LHCN-M2 (cell line): ENCODE measurements at regions not wholly inside any gene's neighbourhood (a gene's known extent, or its start where the extent isn't known, plus 50 kb on each side); places are given as distances from the start of the nearest gene placed in this dataset.
"Not testable (repeated sequence)": the region's sequence is repeated elsewhere in the genome, so short reads cannot be mapped to it uniquely, and the experiment has no call there.

Experiments used
- DNase-seq: peaks from one replicate; pipeline ENCODE4 v3.0.0-alpha.2; 2012; ENCODE audit warnings: low read depth

- DNase-seq, result no peak
Observed at GRCh38 chr4:44978020-44978419, 251.7 kb upstream of the GNPDA2 start.

DNA sequence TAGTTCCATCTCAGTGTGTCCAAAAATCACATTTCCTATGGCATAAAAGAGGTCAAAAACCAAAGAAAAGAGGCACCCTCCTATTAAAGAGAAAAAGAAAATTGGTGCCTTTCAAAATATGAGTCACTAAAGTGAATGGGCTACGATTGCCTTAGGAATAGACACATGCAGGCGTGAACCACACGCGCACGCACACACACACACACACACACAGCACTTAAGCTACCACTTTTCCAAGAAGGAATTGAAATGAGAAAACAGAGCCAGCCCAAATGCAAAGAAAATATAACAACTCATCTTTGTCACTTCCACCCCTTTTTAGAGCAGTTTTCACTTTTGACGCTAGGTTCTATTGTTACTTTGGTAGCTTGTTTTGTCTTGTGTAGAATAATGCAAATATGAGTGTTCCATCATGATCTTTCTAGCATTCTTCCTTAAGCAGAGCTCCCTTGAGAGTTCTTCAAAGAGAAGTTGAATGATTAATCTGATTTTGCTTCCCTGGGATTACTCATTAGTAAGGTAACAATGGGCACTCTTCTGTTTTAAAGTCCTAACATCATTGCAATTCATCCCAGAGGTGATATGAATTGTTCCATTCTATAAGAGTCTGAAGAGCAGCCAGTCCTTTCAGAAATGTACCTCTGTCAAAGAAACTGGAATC lies 239.2 kb upstream of the GNPDA2 start:
- DNase-seq, result no peak

DNA sequence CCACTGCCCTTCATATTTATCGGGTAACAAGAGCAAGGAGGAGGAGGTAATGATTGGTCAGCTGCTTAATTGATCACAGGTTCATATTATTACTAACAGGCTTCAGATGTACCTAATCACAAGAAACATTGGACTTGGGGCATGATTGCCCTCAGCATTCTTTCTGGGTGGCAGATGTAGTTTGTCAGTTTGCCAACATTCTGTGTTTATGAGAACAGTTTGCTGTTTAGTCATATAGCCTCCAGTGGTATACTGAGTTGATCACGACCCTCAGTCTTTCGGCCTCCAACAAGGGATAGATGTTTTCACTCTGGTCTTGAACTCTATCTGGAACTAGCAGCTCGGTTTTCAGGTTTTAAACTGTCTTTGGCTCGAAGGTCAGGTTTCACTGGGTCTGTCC lies 237.7 kb upstream of the GNPDA2 start:
- not testable (repeated sequence) for DNase-seq

DNA sequence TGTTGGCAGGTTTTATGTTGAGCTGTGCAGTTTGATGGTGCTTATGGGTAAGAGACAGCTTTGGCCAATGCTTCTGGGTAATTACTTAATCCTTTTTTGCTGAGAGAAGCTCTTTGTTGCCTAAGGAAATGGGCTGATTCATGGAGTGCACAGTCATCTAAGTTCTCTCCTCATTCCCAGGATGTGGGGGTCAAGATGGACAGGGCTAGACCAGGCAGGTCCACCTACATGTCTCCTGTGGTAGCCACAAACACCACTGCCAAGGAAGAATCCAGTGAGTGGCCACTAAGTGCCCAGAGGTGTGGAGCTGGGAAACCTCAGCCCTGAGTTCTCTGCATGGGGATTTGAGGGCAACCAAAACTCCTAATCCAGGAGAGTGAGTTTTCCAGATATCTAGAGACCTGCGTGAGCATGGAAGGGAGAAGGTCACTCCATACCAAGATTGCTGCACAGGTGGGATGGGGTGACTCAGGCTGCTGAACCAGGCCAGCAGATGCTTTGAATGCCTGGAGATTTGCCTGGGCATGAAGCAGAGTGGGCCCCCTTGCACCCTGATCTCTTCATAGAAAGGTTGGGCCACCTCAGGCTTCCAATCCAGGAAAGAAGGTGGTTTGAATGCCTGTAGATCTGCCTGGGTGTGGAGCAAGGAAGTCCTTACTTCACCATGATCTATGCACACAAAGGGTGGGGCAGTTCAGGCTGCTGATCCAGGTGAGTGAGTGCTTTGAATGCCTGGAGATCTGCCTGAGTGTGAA lies 234.8 kb upstream of the GNPDA2 start:
- DNase-seq, result no peak

- DNase-seq, result no peak
Observed at GRCh38 chr4:44931720-44932119, 205.4 kb upstream of the GNPDA2 start.

GRCh38 chr4:44928785-44929184 lies 202.4 kb upstream of the GNPDA2 start:
- DNase-seq, result no peak

DNA sequence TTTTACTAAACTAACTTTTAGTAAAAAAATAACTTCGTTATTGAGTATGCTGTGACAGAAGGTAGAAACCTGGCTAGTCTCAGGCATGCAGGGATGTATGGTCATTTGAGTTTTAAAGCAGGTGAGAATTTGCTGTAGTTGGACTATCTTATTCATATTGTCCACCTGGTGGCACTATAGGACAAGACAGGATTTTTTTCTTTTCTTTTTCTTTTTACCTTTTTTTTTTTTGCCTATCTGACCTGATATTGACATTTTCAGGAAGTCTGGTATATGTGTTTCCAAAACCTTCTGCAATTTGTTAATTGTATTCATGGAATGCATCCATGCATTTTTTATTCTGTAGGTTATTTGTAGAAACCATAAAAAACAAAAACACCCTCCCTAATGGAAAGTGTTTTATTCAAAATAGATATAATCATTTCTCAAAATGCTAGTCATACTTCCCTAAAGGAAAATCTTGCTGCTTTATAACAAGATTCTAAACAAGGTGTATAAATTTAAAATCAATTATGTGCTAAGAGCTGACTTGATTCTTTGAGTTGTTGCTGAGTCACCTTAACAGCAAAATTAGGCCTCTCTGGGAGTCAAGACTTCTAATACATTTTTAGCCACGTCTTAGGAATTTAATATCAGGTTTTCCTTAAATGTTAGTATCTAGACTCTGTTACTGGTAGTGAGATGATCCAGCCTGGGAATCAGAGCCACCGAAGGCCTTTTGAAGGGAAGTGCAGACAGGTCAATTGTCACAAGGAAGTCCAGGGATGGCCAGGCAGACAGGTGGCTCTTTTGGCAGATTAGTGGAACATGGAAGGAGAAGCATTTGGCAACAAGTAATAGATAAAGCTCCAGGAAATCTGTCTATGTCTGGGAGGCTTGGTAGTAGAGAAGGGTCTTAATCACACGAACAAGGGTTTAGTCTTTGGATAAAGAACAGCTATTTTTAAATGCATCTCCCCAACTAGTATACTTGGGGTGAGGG lies 201.3 kb upstream of the GNPDA2 start:
- DNase-seq, result peak; percentile 1

- no peak for DNase-seq
Observed at GRCh38 chr4:44916411-44916810, 190.1 kb upstream of the GNPDA2 start.

DNA sequence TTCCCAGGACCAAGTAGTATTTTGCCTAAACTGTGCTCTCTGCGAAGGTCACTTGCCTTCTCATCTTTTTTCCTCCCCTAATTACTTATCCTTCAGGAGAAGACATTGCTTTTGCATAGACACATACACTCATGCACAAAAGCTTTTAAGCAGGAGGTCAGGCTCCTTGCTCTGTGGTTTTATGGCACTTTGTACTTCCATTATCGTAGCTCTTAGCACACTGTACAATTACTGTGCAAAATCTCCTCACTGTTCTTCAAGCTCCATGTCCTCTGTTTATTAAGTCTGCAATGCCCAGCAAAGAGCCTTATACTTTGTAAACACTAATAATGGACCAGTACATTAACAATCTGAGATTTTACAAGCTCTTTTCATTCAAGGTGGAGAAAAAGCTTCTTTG lies 188.4 kb upstream of the GNPDA2 start:
- DNase-seq, result no peak

DNA sequence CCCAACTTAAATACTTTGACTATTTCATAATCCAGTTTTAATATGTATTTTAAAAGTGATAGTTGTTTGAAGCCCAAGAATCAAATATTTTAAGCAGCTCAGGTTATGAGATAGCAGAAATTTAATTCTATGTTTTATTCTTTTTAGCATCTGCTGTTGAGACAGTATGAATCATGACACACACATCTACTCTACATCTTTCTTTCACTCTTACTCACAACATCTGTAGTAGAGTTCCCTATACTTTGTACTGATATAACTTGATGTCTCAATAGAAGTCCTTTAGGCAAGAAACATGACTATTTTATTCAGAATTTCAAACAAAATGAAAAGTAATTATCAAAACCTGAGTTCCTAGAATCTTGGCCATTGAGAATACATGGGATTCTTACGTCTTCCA lies 187.9 kb upstream of the GNPDA2 start:
- no peak for DNase-seq

DNA sequence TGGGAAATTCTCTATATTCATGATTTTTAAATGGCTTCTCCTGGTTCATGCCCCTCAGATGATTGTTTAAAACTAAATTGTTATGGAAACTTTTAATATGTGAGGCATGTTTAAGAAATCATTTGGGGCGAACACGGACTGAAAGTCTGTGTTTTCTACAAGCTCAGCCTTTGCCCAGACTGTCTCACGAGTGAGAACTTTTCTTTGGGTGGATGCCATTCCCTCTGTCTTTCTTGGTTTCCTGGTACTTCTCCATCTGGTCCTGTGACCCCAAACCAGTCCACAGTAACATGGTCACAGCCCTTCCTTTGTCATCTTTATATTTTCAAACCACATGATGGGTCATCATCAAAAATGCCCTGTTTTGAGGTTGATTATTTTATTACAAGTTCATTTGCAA lies 186.6 kb upstream of the GNPDA2 start:
- no peak for DNase-seq

DNA sequence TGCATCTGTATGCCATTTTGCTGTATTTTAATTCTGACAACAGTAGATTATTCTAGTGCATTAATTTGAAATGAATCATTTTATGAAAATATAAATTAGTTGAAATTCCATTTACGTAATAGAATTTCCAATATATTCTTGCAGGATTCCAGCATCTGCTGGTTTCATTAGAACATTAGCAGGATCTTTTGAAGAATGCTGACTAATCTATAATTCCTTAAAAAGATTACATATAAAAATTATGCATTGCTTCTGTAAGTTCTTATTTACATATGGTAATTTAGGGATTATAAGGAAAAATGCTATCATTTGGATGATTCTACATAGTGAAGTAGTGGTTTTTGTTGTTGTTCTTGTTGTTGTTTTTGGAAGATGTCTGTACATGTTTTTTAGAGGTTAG lies 182.2 kb upstream of the GNPDA2 start:
- DNase-seq, result no peak

DNA sequence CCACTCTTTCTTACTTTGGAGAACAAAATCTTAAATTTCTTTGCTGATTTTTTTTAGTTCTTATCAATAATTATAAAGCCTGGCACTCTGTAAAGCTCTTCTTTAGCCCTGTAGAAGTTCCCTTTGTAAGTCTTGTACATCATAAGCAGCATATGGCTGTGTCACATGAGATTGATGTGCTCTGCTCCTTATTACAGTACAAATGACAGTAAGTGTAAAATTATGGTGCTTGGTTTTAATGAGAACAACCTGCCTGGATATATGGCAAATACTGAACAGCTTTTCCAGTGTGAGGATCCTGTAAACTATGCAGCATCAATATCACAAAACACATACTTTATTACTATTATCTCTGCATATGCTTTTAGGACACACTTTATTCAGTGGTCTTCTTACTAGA lies 145.9 kb upstream of the GNPDA2 start:
- no peak for DNase-seq

DNA sequence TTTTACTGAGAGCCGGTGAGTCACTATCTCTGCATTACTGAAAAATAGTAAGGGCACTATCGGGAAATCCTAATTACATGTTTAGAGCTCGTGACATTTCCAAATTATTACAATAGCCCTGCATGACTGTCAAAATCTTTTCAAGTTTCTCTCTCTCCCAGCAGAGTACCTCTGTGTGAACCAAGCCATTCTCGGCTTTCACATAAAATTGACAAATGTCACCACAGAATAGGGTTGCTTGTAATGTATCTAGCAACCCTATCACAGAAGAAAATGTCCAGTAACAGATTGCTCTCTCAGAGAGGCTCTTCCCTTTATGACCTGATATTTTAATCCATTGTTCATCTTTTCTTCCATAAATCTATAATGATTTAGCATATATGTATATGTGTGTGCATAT lies 144.8 kb upstream of the GNPDA2 start:
- no peak for DNase-seq

DNA sequence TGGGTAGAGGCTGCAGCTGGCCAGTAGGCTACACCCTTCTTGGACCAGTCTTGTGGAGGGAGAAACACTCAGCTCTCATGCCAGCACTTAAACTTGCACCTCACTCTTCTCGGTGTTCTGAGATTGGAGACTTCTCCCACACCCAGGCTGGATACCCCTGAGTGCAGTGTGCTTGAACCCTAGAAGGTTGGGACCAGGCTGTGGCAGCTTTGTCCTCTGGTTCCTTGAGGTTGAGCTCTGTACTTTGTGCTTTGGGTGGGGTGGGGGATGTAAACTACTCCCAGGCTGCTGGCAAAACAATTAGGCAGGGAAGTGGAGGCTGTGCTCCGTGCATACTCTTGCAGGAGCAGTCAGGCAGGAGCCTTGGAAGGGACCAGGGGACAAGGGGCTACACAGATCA lies 143.6 kb upstream of the GNPDA2 start:
- no peak for DNase-seq

GRCh38 chr4:44869222-44869882 lies 143.0 kb upstream of the GNPDA2 start:
- no peak for DNase-seq

DNA sequence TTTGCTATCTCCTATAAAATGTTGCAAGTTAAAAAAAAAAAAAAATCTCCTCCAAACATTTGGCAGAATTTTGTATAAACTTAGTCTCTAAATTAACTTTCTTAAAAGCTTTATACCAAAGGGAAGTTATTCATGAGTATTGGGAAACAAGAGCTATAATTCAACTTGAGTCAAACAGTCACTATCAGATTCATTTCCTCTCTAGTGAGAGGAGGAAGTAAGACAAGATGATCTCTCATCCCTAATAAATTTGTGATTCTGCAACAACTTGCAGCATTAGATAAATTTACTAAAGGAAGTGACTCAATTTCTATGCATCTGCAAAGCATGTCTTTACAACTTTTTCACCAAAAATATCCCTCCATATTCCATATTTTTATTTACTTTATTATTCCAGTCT lies 135.4 kb upstream of the GNPDA2 start:
- no peak for DNase-seq

GRCh38 chr4:44859477-44859876 lies 133.1 kb upstream of the GNPDA2 start:
- DNase-seq, result no peak

DNA sequence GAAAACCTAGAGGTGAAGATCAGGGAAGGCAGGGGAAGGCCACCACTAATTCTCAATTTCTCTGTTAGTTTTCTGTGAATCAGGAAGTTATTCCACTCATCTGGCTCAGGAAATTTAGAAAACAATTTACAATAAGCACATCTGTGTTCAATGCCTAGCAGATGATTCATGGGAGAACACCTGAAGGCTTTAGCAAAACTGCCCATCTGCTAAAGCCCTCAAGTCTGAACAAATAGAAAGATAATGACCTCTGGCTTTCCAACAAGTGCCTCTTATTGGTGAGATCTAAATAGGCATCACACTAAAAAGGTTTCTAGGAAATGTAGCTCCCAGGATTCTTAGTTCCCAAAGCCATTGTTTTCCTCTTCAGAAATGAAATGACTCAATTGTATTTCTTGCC lies 122.1 kb upstream of the GNPDA2 start:
- DNase-seq, result no peak

DNA sequence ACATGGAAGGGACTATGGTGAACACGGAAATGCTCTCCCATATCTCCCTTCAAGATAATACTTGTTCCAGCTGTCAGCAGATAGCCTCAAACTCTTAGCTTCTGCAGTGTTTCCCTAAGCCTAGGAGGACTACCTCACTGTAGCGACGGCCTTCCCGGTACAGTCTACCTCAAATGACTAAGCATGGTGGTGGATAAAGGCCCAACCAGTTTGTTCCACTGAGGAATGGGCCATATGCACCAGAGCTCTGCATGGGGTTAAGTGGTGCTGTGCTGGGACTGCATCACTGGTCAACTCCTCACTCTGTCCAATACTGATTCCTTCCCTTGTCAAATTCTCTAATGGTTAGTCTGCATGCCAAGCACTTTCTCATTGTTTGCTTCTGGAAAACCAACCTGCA lies 119.6 kb upstream of the GNPDA2 start:
- DNase-seq, result no peak

DNA sequence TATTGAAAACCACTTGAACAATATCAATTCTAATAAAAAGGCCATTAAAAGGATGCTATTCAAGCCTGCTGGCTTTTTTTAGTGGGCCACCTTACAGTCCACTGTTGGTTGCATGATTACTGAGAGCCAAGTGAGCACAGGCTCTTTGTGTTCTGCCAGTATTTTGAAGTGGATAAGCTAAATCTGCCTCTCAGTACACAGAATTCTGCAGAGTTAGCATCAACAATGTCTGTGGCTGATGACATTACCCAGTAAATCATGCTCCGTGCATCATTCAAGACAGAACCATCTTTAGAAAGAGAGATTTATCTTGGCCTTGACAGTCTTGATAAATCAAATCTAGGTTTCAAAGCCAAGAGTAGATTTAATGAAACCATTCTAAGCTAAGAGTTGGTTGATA lies 119.0 kb upstream of the GNPDA2 start:
- no peak for DNase-seq

GRCh38 chr4:44842531-44842930 lies 116.2 kb upstream of the GNPDA2 start:
- DNase-seq, result no peak
